ENCODE measurements at regions not wholly inside any gene's neighbourhood (a gene's known extent, or its start where the extent isn't known, plus 50 kb on each side); places are given as distances from the start of the nearest gene placed in this dataset.
"Not testable (repeated sequence)": the region's sequence is repeated elsewhere in the genome, so short reads cannot be mapped to it uniquely, and the experiment has no call there.

- DNase-seq (ENCODE audit: low read depth) = not testable (repeated sequence)
These were observed 51.5 kb upstream of the MUC20 start for GRCh38 chr3:195669310-195669709.

GRCh38 chr3:195668131-195668766 is 52.5 kb upstream of the MUC20 start:
- not testable (repeated sequence) for DNase-seq (ENCODE audit: low read depth)

- not testable (repeated sequence) for DNase-seq (ENCODE audit: low read depth)
These were observed 55.5 kb upstream of the MUC20 start for GRCh38 chr3:195665311-195665710.

GRCh38 chr3:195664131-195664530 is 56.6 kb upstream of the MUC20 start:
- DNase-seq (ENCODE audit: low read depth) = not testable (repeated sequence)

- not testable (repeated sequence) for DNase-seq (ENCODE audit: low read depth)
These were observed 61.6 kb upstream of the MUC20 start for GRCh38 chr3:195659136-195659533.

- DNase-seq (ENCODE audit: low read depth) = not testable (repeated sequence)
These were observed 62.2 kb upstream of the MUC20 start for GRCh38 chr3:195658381-195659135.

GRCh38 chr3:195657475-195658372 is 63.1 kb upstream of the MUC20 start:
- DNase-seq (ENCODE audit: low read depth) = peak; percentile 82

- not testable (repeated sequence) for DNase-seq (ENCODE audit: low read depth)
These were observed 64.7 kb upstream of the MUC20 start for GRCh38 chr3:195656091-195656490.

GRCh38 chr3:195654746-195655145 is 66.0 kb upstream of the MUC20 start:
- not testable (repeated sequence) for DNase-seq (ENCODE audit: low read depth)

GRCh38 chr3:195654138-195654537 is 66.6 kb upstream of the MUC20 start:
- not testable (repeated sequence) for DNase-seq (ENCODE audit: low read depth)

GRCh38 chr3:195653641-195654040 is 67.1 kb upstream of the MUC20 start:
- not testable (repeated sequence) for DNase-seq (ENCODE audit: low read depth)

GRCh38 chr3:195647912-195648702 is 64.4 kb upstream of the APOD start:
- not testable (repeated sequence) for DNase-seq (ENCODE audit: low read depth)

- not testable (repeated sequence) for DNase-seq (ENCODE audit: low read depth)
These were observed 62.1 kb upstream of the APOD start for GRCh38 chr3:195645872-195646271.

- not testable (repeated sequence) for DNase-seq (ENCODE audit: low read depth)
These were observed 59.5 kb upstream of the APOD start for GRCh38 chr3:195643245-195643644.

- DNase-seq (ENCODE audit: low read depth) = not testable (repeated sequence)
These were observed 58.6 kb upstream of the APOD start for GRCh38 chr3:195642311-195642710.

- not testable (repeated sequence) for DNase-seq (ENCODE audit: low read depth)
These were observed 54.7 kb upstream of the APOD start for GRCh38 chr3:195638456-195638855.

GRCh38 chr3:195637473-195638233 is 53.9 kb upstream of the APOD start:
- not testable (repeated sequence) for DNase-seq (ENCODE audit: low read depth)

- DNase-seq (ENCODE audit: low read depth) = not testable (repeated sequence)
These were observed 53.3 kb upstream of the APOD start for GRCh38 chr3:195637011-195637410.

GRCh38 chr3:195635898-195636685 is 52.4 kb upstream of the APOD start:
- not testable (repeated sequence) for DNase-seq (ENCODE audit: low read depth)
